ENCODE measurements at regions not wholly inside any gene's neighbourhood (a gene's known extent, or its start where the extent isn't known, plus 50 kb on each side); places are given as distances from the start of the nearest gene placed in this dataset.

DNA sequence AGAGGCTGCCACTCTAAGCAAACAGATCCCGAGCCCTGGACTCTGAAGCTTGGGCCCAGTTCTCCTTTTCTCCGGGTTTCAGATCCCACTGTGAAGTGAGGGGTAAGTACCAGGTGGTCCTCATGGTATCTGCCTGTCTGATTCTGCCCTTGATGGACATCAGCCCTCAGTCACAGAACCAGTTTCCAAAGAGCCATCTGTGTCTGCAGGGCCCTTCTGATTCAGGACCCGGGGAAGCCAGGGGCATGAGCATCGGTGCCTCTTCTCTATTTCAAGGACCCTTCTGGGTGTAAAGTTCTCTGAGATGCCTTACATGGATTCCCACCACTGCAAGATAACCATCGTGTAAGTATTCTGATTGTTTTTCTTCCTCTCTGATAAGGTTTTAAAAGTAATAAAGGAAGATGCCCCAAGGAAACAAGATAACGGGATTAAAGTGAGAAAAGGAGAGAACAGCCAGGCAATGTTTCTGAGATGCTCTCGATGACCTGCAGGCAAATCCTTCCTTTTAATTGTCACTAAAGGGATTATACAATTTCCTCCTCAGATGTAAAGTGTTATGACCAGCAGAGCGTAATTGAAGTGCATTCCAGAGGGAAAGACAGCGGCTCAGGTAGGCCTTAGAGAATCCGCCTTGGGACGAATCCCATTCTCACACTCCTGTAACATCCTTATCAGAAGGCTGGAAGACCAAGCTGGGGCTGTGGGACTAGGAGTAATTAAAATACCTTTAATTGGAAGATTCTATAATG lies 924.3 kb downstream of the TBC1D22A start:
- no peak for TF ChIP-seq SIN3A (IDR thresholded peaks at IDR 0.05; ENCODE audit: borderline replicate concordance, insufficient read depth, low read depth, low read length)
- no peak for TF ChIP-seq TCF7L2 (IDR thresholded peaks at IDR 0.05; ENCODE audit: low read depth, low read length)
- TF ChIP-seq, protein P1, sequence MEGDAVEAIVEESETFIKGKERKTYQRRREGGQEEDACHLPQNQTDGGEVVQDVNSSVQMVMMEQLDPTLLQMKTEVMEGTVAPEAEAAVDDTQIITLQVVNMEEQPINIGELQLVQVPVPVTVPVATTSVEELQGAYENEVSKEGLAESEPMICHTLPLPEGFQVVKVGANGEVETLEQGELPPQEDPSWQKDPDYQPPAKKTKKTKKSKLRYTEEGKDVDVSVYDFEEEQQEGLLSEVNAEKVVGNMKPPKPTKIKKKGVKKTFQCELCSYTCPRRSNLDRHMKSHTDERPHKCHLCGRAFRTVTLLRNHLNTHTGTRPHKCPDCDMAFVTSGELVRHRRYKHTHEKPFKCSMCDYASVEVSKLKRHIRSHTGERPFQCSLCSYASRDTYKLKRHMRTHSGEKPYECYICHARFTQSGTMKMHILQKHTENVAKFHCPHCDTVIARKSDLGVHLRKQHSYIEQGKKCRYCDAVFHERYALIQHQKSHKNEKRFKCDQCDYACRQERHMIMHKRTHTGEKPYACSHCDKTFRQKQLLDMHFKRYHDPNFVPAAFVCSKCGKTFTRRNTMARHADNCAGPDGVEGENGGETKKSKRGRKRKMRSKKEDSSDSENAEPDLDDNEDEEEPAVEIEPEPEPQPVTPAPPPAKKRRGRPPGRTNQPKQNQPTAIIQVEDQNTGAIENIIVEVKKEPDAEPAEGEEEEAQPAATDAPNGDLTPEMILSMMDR (IDR thresholded peaks at IDR 0.05): no peak
- TF ChIP-seq, protein P2, sequence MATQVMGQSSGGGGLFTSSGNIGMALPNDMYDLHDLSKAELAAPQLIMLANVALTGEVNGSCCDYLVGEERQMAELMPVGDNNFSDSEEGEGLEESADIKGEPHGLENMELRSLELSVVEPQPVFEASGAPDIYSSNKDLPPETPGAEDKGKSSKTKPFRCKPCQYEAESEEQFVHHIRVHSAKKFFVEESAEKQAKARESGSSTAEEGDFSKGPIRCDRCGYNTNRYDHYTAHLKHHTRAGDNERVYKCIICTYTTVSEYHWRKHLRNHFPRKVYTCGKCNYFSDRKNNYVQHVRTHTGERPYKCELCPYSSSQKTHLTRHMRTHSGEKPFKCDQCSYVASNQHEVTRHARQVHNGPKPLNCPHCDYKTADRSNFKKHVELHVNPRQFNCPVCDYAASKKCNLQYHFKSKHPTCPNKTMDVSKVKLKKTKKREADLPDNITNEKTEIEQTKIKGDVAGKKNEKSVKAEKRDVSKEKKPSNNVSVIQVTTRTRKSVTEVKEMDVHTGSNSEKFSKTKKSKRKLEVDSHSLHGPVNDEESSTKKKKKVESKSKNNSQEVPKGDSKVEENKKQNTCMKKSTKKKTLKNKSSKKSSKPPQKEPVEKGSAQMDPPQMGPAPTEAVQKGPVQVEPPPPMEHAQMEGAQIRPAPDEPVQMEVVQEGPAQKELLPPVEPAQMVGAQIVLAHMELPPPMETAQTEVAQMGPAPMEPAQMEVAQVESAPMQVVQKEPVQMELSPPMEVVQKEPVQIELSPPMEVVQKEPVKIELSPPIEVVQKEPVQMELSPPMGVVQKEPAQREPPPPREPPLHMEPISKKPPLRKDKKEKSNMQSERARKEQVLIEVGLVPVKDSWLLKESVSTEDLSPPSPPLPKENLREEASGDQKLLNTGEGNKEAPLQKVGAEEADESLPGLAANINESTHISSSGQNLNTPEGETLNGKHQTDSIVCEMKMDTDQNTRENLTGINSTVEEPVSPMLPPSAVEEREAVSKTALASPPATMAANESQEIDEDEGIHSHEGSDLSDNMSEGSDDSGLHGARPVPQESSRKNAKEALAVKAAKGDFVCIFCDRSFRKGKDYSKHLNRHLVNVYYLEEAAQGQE (IDR thresholded peaks at IDR 0.05; ENCODE audit: insufficient read depth in 1 of 2, low read depth in 2 of 2, low read length in 1 of 2): no peak
- TF ChIP-seq POLR2AphosphoS5 (IDR thresholded peaks at IDR 0.05; ENCODE audit: low read depth, low read length): no peak

All from Panc1 (cell line).